NCI-H2196 treated with DMSO at 0.1 percent for 48 hours (cell line): ENCODE measurements at regions not wholly inside any gene's neighbourhood (a gene's known extent, or its start where the extent isn't known, plus 50 kb on each side); places are given as distances from the start of the nearest gene placed in this dataset.

Source experiments
- DNase-seq: peaks from one replicate; lab custom pipeline; 2025; ENCODE audit not compliant: unreplicated experiment; lab: John Stamatoyannopoulos, UW

- DNase-seq = no peak
These were observed 126.0 kb upstream of the PMEPA1 start for GRCh38 chr20:57835588-57836455.

- DNase-seq = no peak
These were observed 125.2 kb upstream of the PMEPA1 start for GRCh38 chr20:57835074-57835452.

- DNase-seq = no peak
These were observed 124.7 kb upstream of the PMEPA1 start for GRCh38 chr20:57834306-57835073.

- DNase-seq = no peak
These were observed 122.3 kb upstream of the PMEPA1 start for GRCh38 chr20:57831993-57832585.

- DNase-seq = no peak
These were observed 121.6 kb upstream of the PMEPA1 start for GRCh38 chr20:57831326-57831992.

GRCh38 chr20:57830515-57830895 lies 120.7 kb upstream of the PMEPA1 start:
- no peak for DNase-seq

- DNase-seq = no peak
These were observed 120.1 kb upstream of the PMEPA1 start for GRCh38 chr20:57829805-57830514.

- DNase-seq = no peak
These were observed 119.5 kb upstream of the PMEPA1 start for GRCh38 chr20:57829336-57829735.

GRCh38 chr20:57828696-57829095 lies 118.9 kb upstream of the PMEPA1 start:
- no peak for DNase-seq

- no peak for DNase-seq
These were observed 117.0 kb upstream of the PMEPA1 start for GRCh38 chr20:57826666-57827287.

GRCh38 chr20:57824909-57825308 lies 115.1 kb upstream of the PMEPA1 start:
- no peak for DNase-seq

GRCh38 chr20:57821935-57822334 lies 112.1 kb upstream of the PMEPA1 start:
- DNase-seq = no peak

- no peak for DNase-seq
These were observed 110.0 kb upstream of the PMEPA1 start for GRCh38 chr20:57819691-57820380.

- no peak for DNase-seq
These were observed 109.5 kb upstream of the PMEPA1 start for GRCh38 chr20:57819291-57819690.

- DNase-seq = no peak
These were observed 108.8 kb upstream of the PMEPA1 start for GRCh38 chr20:57818418-57819181.

GRCh38 chr20:57815405-57815804 lies 105.6 kb upstream of the PMEPA1 start:
- no peak for DNase-seq

GRCh38 chr20:57814529-57814928 lies 104.7 kb upstream of the PMEPA1 start:
- DNase-seq = no peak

- DNase-seq = no peak
These were observed 103.9 kb upstream of the PMEPA1 start for GRCh38 chr20:57813509-57814269.
